GM23248 (cell line): ENCODE measurements at regions not wholly inside any gene's neighbourhood (a gene's known extent, or its start where the extent isn't known, plus 50 kb on each side); places are given as distances from the start of the nearest gene placed in this dataset.

ENCODE experiments used
- EZH2 ChIP-seq: fragments of 200-600 bp; sonication (generic); IDR thresholded peaks from 2 replicates; pipeline ENCODE4 v1.6.1; 2018; ENCODE audit warnings: antibody characterized with exemption, mild to moderate bottlenecking; ENCODE audit not compliant: insufficient read depth, poor library complexity, severe bottlenecking
- EZH2phosphoT487 ChIP-seq: fragments of 200-600 bp; sonication (generic); IDR thresholded peaks from 2 replicates; pipeline ENCODE4 v1.6.1; 2018; ENCODE audit warnings: antibody characterized with exemption, moderate library complexity, mild to moderate bottlenecking, low read depth; ENCODE audit not compliant: insufficient read depth

- TF ChIP-seq EZH2 = no peak
- no peak for TF ChIP-seq EZH2phosphoT487
Observed at GRCh38 chr4:159540038-159540437, 437.2 kb downstream of the RAPGEF2 start.
